ENCODE measurements at regions not wholly inside any gene's neighbourhood (a gene's known extent, or its start where the extent isn't known, plus 50 kb on each side); places are given as distances from the start of the nearest gene placed in this dataset.
A peak's percentile ranks its signal among the peaks of the same experiment; 100 is the strongest.
"Not testable (repeated sequence)": the region's sequence is repeated elsewhere in the genome, so short reads cannot be mapped to it uniquely, and the experiment has no call there.

GRCh38 chr10:46787321-46787615 is 124.0 kb upstream of the PTPN20 start:
- intact Hi-C loops (cut with micrococcal nuclease; ENCODE audit: unreplicated experiment), result no loop called here
- H3K36me3 Mint-ChIP-seq (ENCODE audit: insufficient read depth, unreplicated experiment), result peaks cover 15% of the 10 kb centered on the region
- no peaks in the 10 kb centered on the region for H3K4me1 ChIP-seq
- H3K27ac Mint-ChIP-seq (ENCODE audit: unreplicated experiment), result peak overlapping the region; percentile 97
- no peaks in the 10 kb centered on the region for H3K36me3 ChIP-seq (ENCODE audit: control insufficient read depth, insufficient read depth, low read length)
- DNase-seq, result peak; percentile 36 to 47
- H3K27me3 Mint-ChIP-seq (ENCODE audit: insufficient read depth, unreplicated experiment), result no peaks in the 10 kb centered on the region
- H3K4me3 Mint-ChIP-seq (ENCODE audit: unreplicated experiment), result peak overlapping the region; percentile 97
- BruUV-seq (replicated peaks), result no TSS peak
- no peaks in the 10 kb centered on the region for H3K9me3 ChIP-seq
- CTCF ChIA-PET, result no interaction called here
- no peaks in the 10 kb centered on the region for H3K27me3 ChIP-seq (replicated peaks; ENCODE audit: control insufficient read depth, insufficient read depth, low read length)
- no peaks in the 10 kb centered on the region for H3K9me3 Mint-ChIP-seq (ENCODE audit: unreplicated experiment)
- peak overlapping the region; percentile 66 for H3K4me3 ChIP-seq (ENCODE audit: low read depth, low read length)
- POLR2A ChIA-PET, result no interaction called here
- TF ChIP-seq, protein P1, sequence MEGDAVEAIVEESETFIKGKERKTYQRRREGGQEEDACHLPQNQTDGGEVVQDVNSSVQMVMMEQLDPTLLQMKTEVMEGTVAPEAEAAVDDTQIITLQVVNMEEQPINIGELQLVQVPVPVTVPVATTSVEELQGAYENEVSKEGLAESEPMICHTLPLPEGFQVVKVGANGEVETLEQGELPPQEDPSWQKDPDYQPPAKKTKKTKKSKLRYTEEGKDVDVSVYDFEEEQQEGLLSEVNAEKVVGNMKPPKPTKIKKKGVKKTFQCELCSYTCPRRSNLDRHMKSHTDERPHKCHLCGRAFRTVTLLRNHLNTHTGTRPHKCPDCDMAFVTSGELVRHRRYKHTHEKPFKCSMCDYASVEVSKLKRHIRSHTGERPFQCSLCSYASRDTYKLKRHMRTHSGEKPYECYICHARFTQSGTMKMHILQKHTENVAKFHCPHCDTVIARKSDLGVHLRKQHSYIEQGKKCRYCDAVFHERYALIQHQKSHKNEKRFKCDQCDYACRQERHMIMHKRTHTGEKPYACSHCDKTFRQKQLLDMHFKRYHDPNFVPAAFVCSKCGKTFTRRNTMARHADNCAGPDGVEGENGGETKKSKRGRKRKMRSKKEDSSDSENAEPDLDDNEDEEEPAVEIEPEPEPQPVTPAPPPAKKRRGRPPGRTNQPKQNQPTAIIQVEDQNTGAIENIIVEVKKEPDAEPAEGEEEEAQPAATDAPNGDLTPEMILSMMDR (IDR thresholded peaks at IDR 0.05; ENCODE audit: insufficient read depth in 1 of 2, low read depth in 1 of 2, low read length in 1 of 2, severe bottlenecking in 1 of 2, unreplicated experiment in 1 of 2), result peak in 1 of 2 experiments; percentile 7
- peaks cover 18% of the 10 kb centered on the region for H3K4me1 Mint-ChIP-seq (ENCODE audit: low read depth, unreplicated experiment)

DNA sequence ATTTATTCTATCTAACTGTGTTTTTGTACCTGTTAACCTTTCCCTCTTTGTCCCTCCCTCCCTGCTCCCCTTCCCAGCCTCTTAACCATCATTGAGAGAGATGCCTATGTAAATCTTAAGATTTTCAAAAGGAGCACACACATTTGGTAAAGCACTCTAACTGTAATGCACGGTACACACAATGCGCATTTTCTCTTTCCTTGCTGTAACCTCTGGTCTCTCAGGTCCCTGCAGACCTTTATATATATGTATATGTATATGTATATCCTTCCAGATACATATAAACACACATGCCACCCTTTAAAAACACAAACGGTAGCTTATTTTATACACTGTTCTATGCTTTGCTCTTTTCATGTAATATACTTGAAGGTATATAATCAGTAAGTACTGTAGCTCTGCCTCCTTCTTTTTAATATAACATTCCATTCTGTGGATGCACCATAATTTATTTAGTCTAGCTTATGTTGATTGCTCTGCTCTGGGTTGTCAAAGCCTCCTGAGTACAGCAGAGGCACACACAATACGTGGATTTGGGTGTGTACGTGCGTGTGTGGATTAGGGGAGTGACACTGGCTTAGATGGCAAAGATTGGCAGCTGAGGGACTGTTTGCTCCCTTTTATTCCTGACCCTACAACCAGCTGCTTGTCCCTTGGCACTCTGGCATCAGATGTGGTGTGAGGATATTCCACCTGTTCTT is 118.4 kb upstream of the PTPN20 start:
- H3K4me1 Mint-ChIP-seq (ENCODE audit: low read depth, unreplicated experiment); H3K27me3 Mint-ChIP-seq (ENCODE audit: insufficient read depth, unreplicated experiment); intact Hi-C loops (cut with micrococcal nuclease; ENCODE audit: unreplicated experiment); H3K4me3 Mint-ChIP-seq (ENCODE audit: unreplicated experiment); H3K4me3 ChIP-seq (ENCODE audit: low read depth, low read length); POLR2A ChIA-PET; H3K27me3 ChIP-seq (replicated peaks; ENCODE audit: control insufficient read depth, insufficient read depth, low read length); BruUV-seq (replicated peaks); H3K36me3 ChIP-seq (ENCODE audit: control insufficient read depth, insufficient read depth, low read length); H3K27ac Mint-ChIP-seq (ENCODE audit: unreplicated experiment); H3K9me3 ChIP-seq; H3K9me3 Mint-ChIP-seq (ENCODE audit: unreplicated experiment); DNase-seq; H3K4me1 ChIP-seq; CTCF ChIA-PET: not testable (repeated sequence)
- peaks cover 17% of the 10 kb centered on the region for H3K36me3 Mint-ChIP-seq (ENCODE audit: insufficient read depth, unreplicated experiment)

GRCh38 chr10:46796351-46796750 is 114.9 kb upstream of the PTPN20 start:
- H3K27me3 ChIP-seq (replicated peaks; ENCODE audit: control insufficient read depth, insufficient read depth, low read length); POLR2A ChIA-PET; H3K4me3 ChIP-seq (ENCODE audit: low read depth, low read length); H3K36me3 ChIP-seq (ENCODE audit: control insufficient read depth, insufficient read depth, low read length); CTCF ChIA-PET; H3K9me3 Mint-ChIP-seq (ENCODE audit: unreplicated experiment); H3K9me3 ChIP-seq; H3K27me3 Mint-ChIP-seq (ENCODE audit: insufficient read depth, unreplicated experiment); H3K4me1 Mint-ChIP-seq (ENCODE audit: low read depth, unreplicated experiment); BruUV-seq (replicated peaks); DNase-seq; H3K27ac Mint-ChIP-seq (ENCODE audit: unreplicated experiment); H3K4me3 Mint-ChIP-seq (ENCODE audit: unreplicated experiment); intact Hi-C loops (cut with micrococcal nuclease; ENCODE audit: unreplicated experiment); H3K4me1 ChIP-seq: not testable (repeated sequence)
- peaks cover 22% of the 10 kb centered on the region for H3K36me3 Mint-ChIP-seq (ENCODE audit: insufficient read depth, unreplicated experiment)

DNA sequence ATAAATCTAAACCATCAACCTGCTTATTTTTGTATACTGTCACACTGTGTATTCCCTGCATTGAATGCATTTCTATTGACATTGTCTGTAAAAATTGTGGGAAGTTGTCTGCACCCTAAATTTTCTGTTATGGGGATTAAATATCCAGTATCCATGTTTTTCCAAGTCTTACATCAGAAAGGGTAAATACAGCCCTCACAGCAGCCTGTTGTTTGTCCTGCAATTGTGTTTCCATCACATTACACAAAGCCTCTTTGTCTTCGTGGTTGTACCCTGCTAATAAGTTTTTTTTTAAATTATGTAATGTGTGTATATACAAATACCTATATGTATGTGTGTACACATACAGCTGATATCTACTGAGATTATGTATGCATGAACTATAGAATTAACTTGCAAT is 109.2 kb upstream of the PTPN20 start:
- H3K27me3 ChIP-seq (replicated peaks; ENCODE audit: control insufficient read depth, insufficient read depth, low read length); BruUV-seq (replicated peaks); H3K36me3 ChIP-seq (ENCODE audit: control insufficient read depth, insufficient read depth, low read length); DNase-seq; H3K4me1 Mint-ChIP-seq (ENCODE audit: low read depth, unreplicated experiment); H3K9me3 Mint-ChIP-seq (ENCODE audit: unreplicated experiment); H3K27me3 Mint-ChIP-seq (ENCODE audit: insufficient read depth, unreplicated experiment); CTCF ChIA-PET; POLR2A ChIA-PET; H3K4me3 Mint-ChIP-seq (ENCODE audit: unreplicated experiment); H3K4me1 ChIP-seq; intact Hi-C loops (cut with micrococcal nuclease; ENCODE audit: unreplicated experiment); H3K27ac Mint-ChIP-seq (ENCODE audit: unreplicated experiment); H3K4me3 ChIP-seq (ENCODE audit: low read depth, low read length); H3K9me3 ChIP-seq: not testable (repeated sequence)
- peaks cover 14% of the 10 kb centered on the region for H3K36me3 Mint-ChIP-seq (ENCODE audit: insufficient read depth, unreplicated experiment)

GRCh38 chr10:46803082-46803481 is 108.1 kb upstream of the PTPN20 start:
- H3K36me3 ChIP-seq (ENCODE audit: control insufficient read depth, insufficient read depth, low read length); DNase-seq; H3K4me1 Mint-ChIP-seq (ENCODE audit: low read depth, unreplicated experiment); H3K4me1 ChIP-seq; H3K27me3 Mint-ChIP-seq (ENCODE audit: insufficient read depth, unreplicated experiment); BruUV-seq (replicated peaks); H3K27ac Mint-ChIP-seq (ENCODE audit: unreplicated experiment); H3K27me3 ChIP-seq (replicated peaks; ENCODE audit: control insufficient read depth, insufficient read depth, low read length); CTCF ChIA-PET; H3K4me3 ChIP-seq (ENCODE audit: low read depth, low read length); H3K9me3 Mint-ChIP-seq (ENCODE audit: unreplicated experiment); intact Hi-C loops (cut with micrococcal nuclease; ENCODE audit: unreplicated experiment); POLR2A ChIA-PET; H3K4me3 Mint-ChIP-seq (ENCODE audit: unreplicated experiment); H3K9me3 ChIP-seq: not testable (repeated sequence)
- peaks cover 12% of the 10 kb centered on the region for H3K36me3 Mint-ChIP-seq (ENCODE audit: insufficient read depth, unreplicated experiment)

GRCh38 chr10:46810222-46810621 is 101.0 kb upstream of the PTPN20 start:
- DNase-seq; H3K4me3 Mint-ChIP-seq (ENCODE audit: unreplicated experiment); CTCF ChIA-PET; intact Hi-C loops (cut with micrococcal nuclease; ENCODE audit: unreplicated experiment); H3K36me3 ChIP-seq (ENCODE audit: control insufficient read depth, insufficient read depth, low read length); H3K27ac Mint-ChIP-seq (ENCODE audit: unreplicated experiment); H3K4me1 ChIP-seq; H3K9me3 Mint-ChIP-seq (ENCODE audit: unreplicated experiment); H3K9me3 ChIP-seq; H3K4me1 Mint-ChIP-seq (ENCODE audit: low read depth, unreplicated experiment); H3K27me3 ChIP-seq (replicated peaks; ENCODE audit: control insufficient read depth, insufficient read depth, low read length); POLR2A ChIA-PET; H3K4me3 ChIP-seq (ENCODE audit: low read depth, low read length); H3K27me3 Mint-ChIP-seq (ENCODE audit: insufficient read depth, unreplicated experiment): not testable (repeated sequence)
- peaks cover 12% of the 10 kb centered on the region for H3K36me3 Mint-ChIP-seq (ENCODE audit: insufficient read depth, unreplicated experiment)
- TSS peak; percentile 9 for BruUV-seq (replicated peaks)
